OCI-LY7 (cell line): ENCODE measurements at regions not wholly inside any gene's neighbourhood (a gene's known extent, or its start where the extent isn't known, plus 50 kb on each side); places are given as distances from the start of the nearest gene placed in this dataset.
"Not testable (repeated sequence)": the region's sequence is repeated elsewhere in the genome, so short reads cannot be mapped to it uniquely, and the experiment has no call there.

ENCODE experiments used
- BruUV-seq: library from RNA; stranded (reverse); fragments of 400-500 nt; replicated peaks from 2 replicates; lab custom pipeline; 2021; lab: Mats Ljungman, UMichigan
- CTCF ChIA-PET: fragments of 300-600 bp; sonication (Branson Sonifier 250); formaldehyde crosslinking; loops from one replicate; lab custom pipeline; 2022; ENCODE audit warnings: antibody characterized with exemption; ENCODE audit not compliant: unreplicated experiment; lab: Charles Lee
- POLR2A ChIA-PET: fragments of 300-600 bp; sonication (Branson Sonifier 250); formaldehyde crosslinking; loops from one replicate; lab custom pipeline; 2022; ENCODE audit warnings: antibody characterized with exemption; lab: Charles Lee
- DNase-seq: peaks from one replicate; pipeline ENCODE4 v3.0.0-alpha.2; 2015; ENCODE audit warnings: low spot score
- H2AFZ ChIP-seq: fragments of 200-600 bp; sonication (generic), shearing (Covaris generic); 2 replicates; pipeline ENCODE4 v1.6.1; 2014; ENCODE audit warnings: mild to moderate bottlenecking, antibody characterized with exemption, low read length, moderate library complexity
- H3K27ac ChIP-seq: fragments of 200-600 bp; sonication (generic); 2 replicates; pipeline ENCODE4 v1.5.1; 2014; ENCODE audit warnings: mixed run types, low read depth, mild to moderate bottlenecking, moderate library complexity, low read length, inconsistent platforms; ENCODE audit not compliant: poor library complexity, severe bottlenecking
- H3K36me3 ChIP-seq: fragments of 200-600 bp; sonication (generic); 2 replicates; pipeline ENCODE4 v1.6.1; 2014; ENCODE audit warnings: mild to moderate bottlenecking, antibody characterized with exemption, low read length, moderate library complexity, mixed read lengths; ENCODE audit not compliant: insufficient read depth
- H3K4me1 ChIP-seq: fragments of 200-600 bp; sonication (generic); 2 replicates; pipeline ENCODE4 v1.5.1; 2014; ENCODE audit warnings: mild to moderate bottlenecking, low read length; ENCODE audit not compliant: insufficient read depth, poor library complexity, severe bottlenecking
- H3K4me2 ChIP-seq: fragments of 200-600 bp; sonication (generic); 2 replicates; pipeline ENCODE4 v1.6.1; 2014; ENCODE audit warnings: mild to moderate bottlenecking, low read length
- H3K4me3 ChIP-seq: fragments of 200-600 bp; sonication (generic); 2 replicates; pipeline ENCODE4 v1.5.1; 2014; ENCODE audit warnings: mild to moderate bottlenecking, low read depth, low read length; ENCODE audit not compliant: poor library complexity, severe bottlenecking
- H3K79me2 ChIP-seq: fragments of 200-600 bp; sonication (generic); 2 replicates; pipeline ENCODE4 v1.6.1; 2016; ENCODE audit warnings: low read depth, mild to moderate bottlenecking, low read length, moderate library complexity, mixed read lengths; ENCODE audit not compliant: insufficient read depth
- H3K9me2 ChIP-seq: fragments of 200-600 bp; sonication (generic); 2 replicates; pipeline ENCODE4 v1.6.1; 2016; ENCODE audit warnings: mild to moderate bottlenecking, low read length, mixed read lengths; ENCODE audit not compliant: insufficient read depth
- H3K9me3 ChIP-seq: fragments of 200-600 bp; sonication (generic); 2 replicates; pipeline ENCODE4 v1.6.1; 2014; ENCODE audit warnings: mild to moderate bottlenecking, mixed run types, low read length, mixed read lengths
- H4K20me1 ChIP-seq: fragments of 200-600 bp; sonication (generic); 2 replicates; pipeline ENCODE4 v1.6.1; 2014; ENCODE audit warnings: mild to moderate bottlenecking, antibody characterized with exemption, low read length, moderate library complexity, mixed read lengths; ENCODE audit not compliant: insufficient read depth
- CTCF ChIP-seq: fragments of 200-600 bp; sonication (generic); conservative IDR thresholded peaks from 2 replicates; pipeline ENCODE4 v1.5.1; 2014; ENCODE audit warnings: mild to moderate bottlenecking, antibody characterized with exemption, low read length, moderate library complexity, mixed read lengths
- EZH2phosphoT487 ChIP-seq: fragments of 200-600 bp; sonication (generic); IDR thresholded peaks from 2 replicates; pipeline ENCODE4 v1.6.1; 2018; ENCODE audit warnings: low read depth, borderline replicate concordance, mild to moderate bottlenecking, mixed run types, antibody characterized with exemption, low read length, moderate library complexity, mixed read lengths
- intact Hi-C: fragments of 100-400 bp; cut with micrococcal nuclease; formaldehyde crosslinking; loops from one replicate; pipeline ENCODE4 v1.10.0; 2022; ENCODE audit not compliant: unreplicated experiment

GRCh38 chr4:26061248-26061986 is 147.4 kb downstream of the SMIM20 start:
- Histone ChIP-seq H3K4me2 (no peak overlapping the region), H3K4me1 (no peaks in the 10 kb centered on the region), H3K27ac (no peak overlapping the region), H3K36me3 (no peaks in the 10 kb centered on the region), H3K9me2 (no peaks in the 10 kb centered on the region), H3K79me2 (no peaks in the 10 kb centered on the region), H3K9me3 (peaks cover 6% of the 10 kb centered on the region; the same call in 1 of the 2 replicates), H3K4me3 (no peak overlapping the region), H4K20me1 (no peaks in the 10 kb centered on the region), H2AFZ (no peak overlapping the region)
- BruUV-seq, result no TSS peak
- intact Hi-C loops, result no loop called here
- DNase-seq, result peak; percentile 53
- ChIA-PET POLR2A (no interaction called here), CTCF (interaction anchor here (0.6 kb wide), 1 partner anchor 241 kb away, joined by 3 read pairs; no protein-coding TSS in a partner anchor)
- peak; percentile 79 for TF ChIP-seq CTCF
- no peak for TF ChIP-seq EZH2phosphoT487

- ChIA-PET POLR2A (no interaction called here), CTCF (interaction anchor here (0.6 kb wide), 1 partner anchor 240 kb away, joined by 3 read pairs; no protein-coding TSS in a partner anchor)
- Histone ChIP-seq H3K79me2 (no peaks in the 10 kb centered on the region), H3K36me3 (no peaks in the 10 kb centered on the region), H2AFZ (no peak overlapping the region), H3K9me3 (peaks cover 6% of the 10 kb centered on the region; the same call in 1 of the 2 replicates), H3K4me2 (no peak overlapping the region), H3K27ac (no peak overlapping the region), H3K9me2 (no peaks in the 10 kb centered on the region), H4K20me1 (no peaks in the 10 kb centered on the region), H3K4me3 (no peak overlapping the region), H3K4me1 (no peaks in the 10 kb centered on the region)
- no TSS peak for BruUV-seq
- intact Hi-C loops, result no loop called here
- DNase-seq, result no peak
- no peak for TF ChIP-seq CTCF
- TF ChIP-seq EZH2phosphoT487, result no peak
Observed at GRCh38 chr4:26062215-26062614, 148.2 kb downstream of the SMIM20 start.

- H3K36me3 ChIP-seq, H2AFZ ChIP-seq, CTCF ChIA-PET, H3K79me2 ChIP-seq, POLR2A ChIA-PET, DNase-seq, H3K4me2 ChIP-seq, intact Hi-C loops, BruUV-seq, H4K20me1 ChIP-seq, H3K4me1 ChIP-seq, H3K9me2 ChIP-seq, H3K4me3 ChIP-seq, H3K9me3 ChIP-seq, H3K27ac ChIP-seq: not testable (repeated sequence)
Observed at GRCh38 chr4:26064009-26064408, 150.0 kb downstream of the SMIM20 start.
